ENCODE measurements at regions not wholly inside any gene's neighbourhood (a gene's known extent, or its start where the extent isn't known, plus 50 kb on each side); places are given as distances from the start of the nearest gene placed in this dataset.

DNA sequence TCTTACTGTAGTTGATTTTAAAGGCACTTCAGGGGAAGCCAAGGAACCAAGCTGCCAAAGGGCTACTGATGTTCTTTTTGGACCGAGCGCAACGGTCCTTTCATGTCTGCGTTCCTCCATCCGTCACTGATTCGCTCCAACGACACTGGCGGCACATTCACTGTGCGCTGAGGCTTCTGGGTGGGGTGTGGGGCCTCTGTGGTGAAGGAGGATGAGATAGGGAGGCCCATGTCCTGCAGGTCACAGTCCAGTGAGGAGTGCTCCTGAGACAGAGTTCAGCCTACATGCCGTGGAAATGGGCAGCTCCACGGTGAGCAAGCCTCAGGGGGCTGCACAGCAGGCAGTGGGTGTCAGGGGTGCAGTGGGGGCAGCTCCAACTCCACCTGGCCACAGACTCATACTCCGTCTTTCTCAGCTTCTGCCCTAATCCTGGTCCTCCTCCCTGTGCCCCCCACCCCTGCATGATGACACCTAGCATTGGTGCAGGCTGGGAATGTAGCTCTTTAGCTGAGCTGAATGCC lies 87.8 kb upstream of the SHANK2 start:
- no peak for TF ChIP-seq CTCF (conservative IDR thresholded peaks at IDR 0.05; ENCODE audit: low read depth, low read length)
- TF ChIP-seq EZH2 (IDR thresholded peaks at IDR 0.05; ENCODE audit: borderline replicate concordance, low read depth, low read length, poor library complexity, severe bottlenecking): no peak

Measured in A673 (cell line).